ENCODE measurements at regions not wholly inside any gene's neighbourhood (a gene's known extent, or its start where the extent isn't known, plus 50 kb on each side); places are given as distances from the start of the nearest gene placed in this dataset.
"Not testable (repeated sequence)": the region's sequence is repeated elsewhere in the genome, so short reads cannot be mapped to it uniquely, and the experiment has no call there.

DNA sequence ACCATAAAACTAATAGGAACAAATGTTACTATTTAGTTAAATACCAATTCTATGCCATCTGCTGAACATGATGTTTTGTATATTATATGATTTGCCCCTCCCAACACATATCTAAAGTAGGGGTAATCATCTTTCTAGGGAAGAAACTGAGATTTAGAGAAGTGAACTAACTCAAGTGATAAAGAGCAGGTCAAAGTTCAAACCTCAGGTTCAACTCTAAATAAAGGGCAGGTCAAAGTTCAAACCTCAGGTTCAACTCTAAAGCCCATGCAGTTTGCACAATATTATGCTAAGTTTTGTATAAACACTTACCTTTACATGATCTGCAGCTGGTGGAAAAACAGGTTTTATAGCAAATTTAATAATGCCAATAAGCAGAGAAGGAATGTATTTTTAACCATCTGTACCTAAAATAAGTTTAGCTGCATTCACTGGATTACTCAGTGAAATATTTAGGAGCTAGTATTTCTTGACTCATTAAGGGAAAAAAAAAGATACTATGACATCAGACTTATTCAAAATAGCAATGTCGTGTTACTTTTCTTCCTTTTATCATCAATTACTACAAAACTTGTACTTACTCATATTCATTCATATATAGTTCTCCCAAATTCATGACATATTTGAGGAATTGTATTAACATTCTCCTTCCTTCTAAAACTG is 1194.3 kb upstream of the CELF2 start:
- DNase-seq (ENCODE audit: insufficient read length, low spot score): no peak
- no peak for FAIRE-seq

DNA sequence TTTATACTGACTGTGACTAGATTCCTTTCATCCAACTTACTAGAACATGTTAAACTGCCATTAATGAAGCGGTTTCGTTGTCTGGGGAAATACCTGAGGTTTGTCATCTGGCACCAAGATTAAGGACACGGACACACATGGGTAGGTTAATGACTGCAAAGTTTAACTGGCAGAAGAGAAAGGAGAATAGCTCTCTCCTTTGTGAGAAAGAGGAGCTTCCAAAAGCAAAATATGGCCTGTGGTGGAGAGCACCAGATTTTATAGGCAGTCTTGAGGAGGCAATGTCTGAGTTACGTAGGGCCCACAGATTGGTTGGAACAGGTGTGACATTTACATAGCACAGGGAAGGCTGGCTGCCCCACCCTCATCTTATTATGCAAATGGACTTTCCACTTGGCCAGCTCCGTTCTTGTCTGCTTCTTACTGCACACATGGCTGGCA is 1193.0 kb upstream of the CELF2 start:
- FAIRE-seq (no peak), DNase-seq (ENCODE audit: insufficient read length, low spot score) (no peak)

DNA sequence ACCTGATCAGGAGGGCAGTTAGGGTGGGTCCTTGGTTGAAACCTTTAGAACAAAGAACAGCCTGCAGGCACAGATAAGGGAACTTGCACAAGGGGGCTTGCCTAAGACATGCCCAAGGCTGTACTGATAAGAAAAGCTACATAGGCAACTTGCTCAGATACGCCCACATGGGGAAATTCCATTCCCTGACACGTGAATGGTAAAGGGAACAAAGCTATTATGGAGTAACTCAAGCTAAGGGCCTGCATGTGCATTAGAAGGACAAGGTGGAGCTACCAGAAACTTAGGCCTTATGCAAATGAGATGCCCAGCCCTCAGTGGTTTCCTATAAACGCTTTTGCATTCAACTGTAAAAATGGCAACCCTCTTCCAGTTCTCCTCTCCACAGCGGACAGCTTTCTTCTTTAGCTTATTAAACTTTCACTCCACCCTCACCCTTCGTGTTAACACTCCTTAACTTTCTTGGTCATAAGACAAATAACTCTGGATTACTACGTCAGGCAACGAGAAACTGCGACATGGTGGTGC is 1192.1 kb upstream of the CELF2 start:
- no peak for FAIRE-seq
- DNase-seq (ENCODE audit: insufficient read length, low spot score): no peak

DNA sequence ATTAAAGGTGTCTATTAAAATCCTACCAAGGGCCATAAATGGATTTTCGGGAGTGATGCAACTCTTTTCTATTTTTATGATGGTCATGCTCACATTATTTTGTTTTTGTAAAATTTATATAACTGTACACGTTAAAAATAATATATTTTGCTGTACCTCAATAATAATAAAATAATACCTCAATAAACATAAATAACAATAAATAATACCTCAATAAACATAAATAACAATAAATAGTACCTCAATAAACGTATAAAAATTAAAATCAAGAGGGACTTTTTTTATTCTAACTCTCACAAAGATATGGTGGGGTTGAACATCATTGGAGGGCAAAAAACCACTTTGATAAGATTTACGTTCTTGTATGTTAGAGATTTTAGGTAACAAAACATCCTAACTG is 1189.6 kb upstream of the CELF2 start:
- FAIRE-seq: no peak
- no peak for DNase-seq (ENCODE audit: insufficient read length, low spot score)

DNA sequence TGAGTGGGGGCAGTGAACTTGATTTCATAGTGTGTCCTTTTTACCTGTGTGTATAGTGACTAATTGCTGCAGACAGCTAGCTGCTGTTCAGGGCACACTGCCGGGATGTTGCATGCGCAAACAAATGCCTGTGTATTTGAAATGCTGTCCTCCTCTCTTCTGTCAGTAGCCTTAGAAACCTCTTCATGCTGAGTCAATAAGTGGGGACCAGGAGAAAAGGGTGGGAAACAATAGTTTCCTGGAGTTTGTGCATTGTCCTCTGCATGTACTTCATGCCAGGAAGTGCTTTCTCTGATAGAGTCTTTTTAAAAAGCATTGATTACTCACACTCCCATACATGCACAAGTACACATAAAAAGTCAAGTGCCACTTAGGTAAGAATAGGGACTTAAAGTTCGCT is 1183.7 kb upstream of the CELF2 start:
- no peak for FAIRE-seq
- DNase-seq (ENCODE audit: insufficient read length, low spot score): no peak

DNA sequence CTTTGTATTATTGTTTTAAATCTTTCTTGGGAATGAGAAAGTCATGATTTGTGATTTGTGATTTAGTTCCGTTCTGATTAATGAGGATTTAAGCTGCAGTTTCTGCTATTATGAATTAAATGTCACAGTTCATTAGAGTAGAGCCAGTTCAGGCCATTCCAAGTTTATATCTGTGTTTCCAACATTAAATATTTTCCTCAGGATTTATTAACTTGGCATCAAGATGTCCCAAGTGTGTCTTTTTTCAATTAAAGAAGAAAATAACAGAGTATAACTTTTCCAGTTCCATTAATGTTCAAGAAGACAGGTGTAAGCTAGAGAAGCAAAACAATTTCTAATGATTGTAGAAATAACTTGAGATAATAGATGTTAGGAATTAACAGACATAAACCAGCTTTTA is 1183.2 kb upstream of the CELF2 start:
- FAIRE-seq (no peak), DNase-seq (ENCODE audit: insufficient read length, low spot score) (no peak)

DNA sequence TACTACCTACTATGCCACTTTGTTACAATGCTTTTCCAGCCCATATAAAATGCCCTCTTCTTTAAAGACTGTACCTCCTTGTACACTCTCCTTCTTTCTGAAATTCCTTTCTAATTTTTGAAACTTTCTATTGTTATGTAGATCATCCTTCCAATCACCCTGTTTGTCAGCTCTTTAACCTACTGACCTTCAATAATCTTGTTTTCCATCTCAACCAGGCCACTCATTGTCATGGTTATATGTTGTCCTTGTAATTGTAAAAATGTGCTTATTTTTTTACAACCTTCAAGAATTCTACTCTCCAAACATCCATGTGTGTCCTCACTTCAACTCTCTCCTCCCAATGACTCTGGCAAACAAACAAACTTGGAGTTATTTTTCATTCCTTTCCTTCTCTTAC is 1172.6 kb upstream of the CELF2 start:
- FAIRE-seq: no peak
- DNase-seq (ENCODE audit: insufficient read length, low spot score): no peak

DNA sequence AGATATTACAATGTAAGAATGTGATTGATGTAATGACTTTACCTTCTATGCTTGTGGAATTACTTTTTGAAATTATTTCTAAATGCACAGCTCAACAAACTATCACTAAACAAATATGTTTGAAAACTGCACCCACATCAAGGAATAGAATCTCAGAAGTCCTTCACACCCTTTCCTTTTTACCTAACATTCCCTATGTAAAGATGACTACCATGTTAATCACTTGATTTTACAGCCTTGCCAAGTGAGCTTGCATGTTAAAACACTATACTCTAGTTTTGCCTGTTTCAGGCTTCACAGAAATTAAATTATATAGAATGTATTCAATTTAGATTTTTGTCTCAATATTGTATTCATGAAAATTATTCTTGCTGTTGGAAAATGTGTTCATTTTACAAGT is 1169.4 kb upstream of the CELF2 start:
- no peak for FAIRE-seq
- DNase-seq (ENCODE audit: insufficient read length, low spot score): no peak

DNA sequence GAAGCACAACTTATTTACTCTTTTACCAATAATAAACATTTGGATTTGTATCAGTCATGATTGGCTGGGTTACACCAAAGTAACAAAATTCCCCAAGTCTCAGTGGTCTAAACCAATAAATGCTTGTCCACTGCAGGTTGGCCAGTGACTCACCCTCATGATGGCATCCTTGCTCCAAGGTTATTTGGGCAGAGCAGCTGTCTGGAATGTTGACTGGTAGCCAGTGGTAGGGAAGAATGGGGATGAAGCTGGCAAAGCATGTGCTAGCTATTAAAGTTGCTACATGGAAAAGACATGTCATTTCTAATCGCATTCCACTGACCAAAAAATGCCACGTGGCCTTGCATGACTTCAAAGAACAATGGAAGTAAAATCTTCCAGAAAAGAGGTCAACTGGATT is 1168.7 kb upstream of the CELF2 start:
- DNase-seq (ENCODE audit: insufficient read length, low spot score) (no peak), FAIRE-seq (no peak)

DNA sequence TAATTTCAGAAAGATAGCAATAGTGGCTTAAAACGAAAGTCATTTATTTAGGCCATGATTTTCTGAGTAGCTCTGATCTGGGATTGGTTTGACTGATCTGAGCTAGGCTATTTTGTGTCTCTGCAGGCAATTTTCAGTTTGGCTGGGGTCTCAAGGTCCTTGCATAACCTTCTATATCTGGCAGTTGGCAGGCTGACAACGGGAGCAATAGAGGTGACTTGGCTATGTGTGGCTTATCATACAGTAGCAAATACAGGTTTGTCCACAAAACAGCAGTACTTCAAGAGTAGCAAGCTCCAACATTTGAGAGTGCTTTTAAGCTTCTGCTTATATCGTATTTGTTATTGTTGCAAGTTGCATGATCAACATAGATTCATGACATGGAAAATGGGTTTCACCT is 1167.3 kb upstream of the CELF2 start:
- FAIRE-seq: no peak
- DNase-seq (ENCODE audit: insufficient read length, low spot score): no peak

DNA sequence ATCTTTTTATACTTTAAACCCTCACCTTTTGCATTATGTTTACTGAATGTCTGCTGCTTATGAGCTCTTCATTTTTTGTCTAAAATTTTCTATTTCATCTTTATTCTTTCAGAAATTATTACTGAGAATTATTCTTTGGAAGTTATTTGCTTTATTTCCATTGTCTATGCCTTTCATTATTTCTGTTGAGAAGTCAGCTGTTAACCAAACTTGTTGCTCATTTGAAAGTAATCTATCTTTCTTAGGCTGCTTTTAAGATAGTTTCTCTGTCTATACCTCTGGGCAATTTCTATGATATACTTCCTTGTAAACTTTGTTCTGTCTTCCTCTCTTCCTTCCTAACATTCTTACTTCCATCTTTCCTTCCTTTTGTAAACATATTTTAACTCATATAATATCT is 1165.9 kb upstream of the CELF2 start:
- FAIRE-seq: no peak

DNA sequence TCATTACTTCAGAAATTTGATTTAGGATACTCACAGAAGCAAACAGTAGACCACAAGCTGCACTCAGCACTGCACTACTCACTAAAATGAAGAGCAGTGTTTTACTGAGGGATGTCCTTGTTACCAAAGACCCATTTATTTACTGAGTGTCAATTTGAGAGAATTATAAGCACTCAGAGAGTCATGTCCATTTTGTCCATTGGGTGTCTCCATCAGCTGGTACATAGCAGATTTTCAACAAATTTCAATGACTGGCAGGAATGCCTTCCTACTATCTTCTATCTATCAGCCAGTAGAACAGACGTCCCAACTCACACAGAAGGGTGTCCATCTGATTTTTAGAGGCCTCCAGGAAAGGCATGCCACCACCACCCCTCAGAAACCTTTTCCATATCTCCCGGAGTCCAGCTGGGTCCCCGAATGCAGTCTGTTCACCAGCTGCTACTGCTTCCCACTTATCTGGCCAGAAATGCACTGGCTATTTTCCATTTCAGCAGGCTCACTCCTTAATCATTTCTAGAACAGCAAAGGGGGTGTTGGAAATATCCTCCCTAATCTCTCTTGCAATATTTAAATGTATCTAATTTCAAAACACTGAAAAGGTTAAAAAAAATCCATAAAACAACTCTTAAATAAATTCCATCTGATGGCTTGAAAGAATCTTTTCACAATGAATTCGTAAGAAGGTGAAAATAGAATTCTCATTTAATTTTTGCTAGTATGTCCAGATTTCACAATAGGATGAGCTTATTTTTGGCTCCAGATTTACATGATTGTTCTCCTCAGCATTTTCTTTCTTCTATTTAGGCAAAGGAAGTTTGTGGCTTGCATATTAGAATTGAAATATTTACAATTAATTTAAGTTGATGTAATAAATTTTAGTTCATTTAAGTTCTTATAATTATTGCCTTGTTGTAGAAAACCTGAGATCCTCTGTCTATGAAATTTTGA is 1164.0 kb upstream of the CELF2 start:
- FAIRE-seq (no peak), DNase-seq (ENCODE audit: insufficient read length, low spot score) (no peak)

More for the DNA sequence above, 1165.9 kb upstream of the CELF2 start:
- DNase-seq (ENCODE audit: insufficient read length, low spot score): no peak

DNA sequence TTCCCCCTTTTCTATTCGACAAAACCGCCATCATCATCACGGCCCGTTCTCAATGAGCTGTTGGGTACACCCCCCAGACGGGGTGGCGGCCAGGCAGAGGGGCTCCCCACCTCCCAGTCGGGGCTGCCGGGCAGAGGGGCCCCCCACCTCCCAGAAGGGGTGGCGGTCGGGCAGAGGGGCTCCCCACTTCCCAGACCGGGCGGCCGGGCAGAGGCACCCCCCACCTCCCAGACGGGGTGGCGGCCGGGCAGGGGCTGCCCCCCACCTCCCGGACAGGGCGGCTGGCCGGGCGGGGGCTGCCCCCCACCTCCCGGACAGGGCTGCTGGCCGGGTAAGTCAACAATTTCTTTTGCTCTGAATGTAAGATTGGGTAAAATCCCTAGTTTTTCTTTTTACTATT is 1162.2 kb upstream of the CELF2 start:
- FAIRE-seq; DNase-seq (ENCODE audit: insufficient read length, low spot score): not testable (repeated sequence)

DNA sequence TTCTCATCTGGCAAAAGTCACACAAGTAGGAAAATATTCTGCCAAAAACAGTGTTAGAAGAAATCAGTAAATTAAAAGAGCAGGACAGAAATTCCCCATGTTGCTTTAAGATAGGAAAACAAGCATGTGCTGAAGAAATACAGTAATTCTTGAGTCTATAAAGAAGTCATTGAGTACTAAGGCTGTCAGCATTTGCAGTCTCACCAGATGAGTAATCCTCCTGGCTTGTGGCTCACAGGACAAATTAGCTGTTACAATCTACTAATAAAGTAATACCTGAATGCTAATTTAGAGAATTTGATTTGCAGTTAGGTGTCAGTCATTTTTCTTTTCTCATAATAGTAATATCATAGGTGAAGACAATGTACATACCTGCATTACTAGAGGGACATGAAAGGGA is 1158.9 kb upstream of the CELF2 start:
- DNase-seq (ENCODE audit: insufficient read length, low spot score) (no peak), FAIRE-seq (no peak)

DNA sequence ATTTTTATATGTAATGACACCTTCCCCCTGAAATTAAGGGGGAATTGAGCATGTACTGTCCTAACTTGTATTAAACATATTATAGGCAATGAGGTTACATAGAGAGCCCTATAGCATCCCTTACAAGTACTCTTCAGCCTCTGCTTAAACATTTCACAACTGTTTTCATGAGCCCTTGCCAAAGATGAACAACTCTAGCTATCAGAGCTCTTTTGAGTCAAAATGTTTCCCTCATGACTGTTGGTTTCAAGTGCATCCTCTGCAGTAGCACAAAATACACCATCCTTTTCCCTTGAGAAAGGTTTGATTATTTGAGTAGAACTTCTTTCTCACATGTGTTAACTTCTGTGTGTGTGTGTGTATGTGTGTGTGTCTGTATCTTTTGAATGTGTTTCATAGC is 1157.6 kb upstream of the CELF2 start:
- FAIRE-seq: no peak
- DNase-seq (ENCODE audit: insufficient read length, low spot score): no peak

DNA sequence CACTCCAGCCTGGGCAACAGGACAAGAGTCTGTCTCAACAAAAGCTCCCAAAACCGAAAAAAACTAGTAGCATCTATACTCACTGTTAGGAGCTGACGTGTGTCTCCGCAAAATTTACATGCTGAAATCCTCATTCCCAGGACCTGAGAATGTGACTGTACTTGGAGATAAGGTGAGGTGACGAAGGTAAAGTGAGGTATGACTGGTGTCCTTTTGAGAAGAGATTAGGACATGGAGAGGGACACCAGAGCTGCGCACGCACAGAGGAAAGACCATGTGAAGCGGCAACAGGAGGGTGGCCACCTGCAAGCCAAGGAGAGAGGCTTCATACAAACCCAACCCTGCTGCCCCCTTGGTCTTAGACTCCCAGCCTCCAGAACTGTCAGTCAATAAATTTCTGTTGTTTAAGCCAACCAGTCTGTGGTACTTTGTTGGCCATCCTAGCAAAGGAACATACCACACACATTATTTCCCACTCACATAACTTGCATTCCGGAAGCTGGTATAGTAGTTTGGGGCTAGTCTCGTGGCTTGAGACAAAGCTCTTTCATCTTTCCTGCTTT is 1154.0 kb upstream of the CELF2 start:
- FAIRE-seq: no peak
- no peak for DNase-seq (ENCODE audit: insufficient read length, low spot score)

DNA sequence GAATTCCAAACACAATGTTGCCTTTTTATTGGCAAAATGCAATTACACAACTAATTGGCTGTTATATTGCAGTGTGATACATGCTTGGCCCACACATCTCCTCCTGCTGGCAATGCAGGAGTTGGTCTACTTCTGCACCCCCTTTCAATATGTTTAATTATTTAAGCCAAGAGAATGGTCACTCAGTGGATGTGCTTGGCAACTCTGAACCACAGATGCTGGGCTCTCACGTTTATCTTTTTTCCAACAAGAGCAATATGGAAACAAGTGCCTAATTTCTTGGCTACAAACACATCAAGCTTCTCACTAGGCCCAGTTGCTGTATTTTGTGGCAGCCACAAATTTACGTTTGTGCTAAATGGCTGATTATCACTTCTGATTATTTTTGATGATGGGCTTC is 1149.2 kb upstream of the CELF2 start:
- no peak for DNase-seq (ENCODE audit: insufficient read length, low spot score)
- FAIRE-seq: no peak

DNA sequence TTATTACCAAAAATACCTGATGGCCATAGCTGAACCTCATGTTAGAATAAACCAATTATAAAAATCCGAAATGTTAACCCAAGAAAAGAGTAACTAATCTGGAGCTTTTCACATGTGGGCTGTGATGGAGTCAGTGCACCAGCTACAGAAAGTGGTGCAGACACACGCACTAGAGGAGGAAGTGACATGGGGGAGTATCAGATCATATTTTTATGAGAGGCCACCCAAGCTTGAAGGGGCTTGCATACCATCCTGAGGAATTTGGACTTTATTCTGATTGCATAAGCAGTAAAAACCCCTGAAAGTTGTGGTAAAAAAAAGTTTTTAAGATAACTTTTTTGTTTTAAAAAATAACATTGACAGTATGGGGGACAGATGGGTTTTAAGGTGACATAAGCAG is 1148.5 kb upstream of the CELF2 start:
- FAIRE-seq (no peak), DNase-seq (ENCODE audit: insufficient read length, low spot score) (no peak)

DNA sequence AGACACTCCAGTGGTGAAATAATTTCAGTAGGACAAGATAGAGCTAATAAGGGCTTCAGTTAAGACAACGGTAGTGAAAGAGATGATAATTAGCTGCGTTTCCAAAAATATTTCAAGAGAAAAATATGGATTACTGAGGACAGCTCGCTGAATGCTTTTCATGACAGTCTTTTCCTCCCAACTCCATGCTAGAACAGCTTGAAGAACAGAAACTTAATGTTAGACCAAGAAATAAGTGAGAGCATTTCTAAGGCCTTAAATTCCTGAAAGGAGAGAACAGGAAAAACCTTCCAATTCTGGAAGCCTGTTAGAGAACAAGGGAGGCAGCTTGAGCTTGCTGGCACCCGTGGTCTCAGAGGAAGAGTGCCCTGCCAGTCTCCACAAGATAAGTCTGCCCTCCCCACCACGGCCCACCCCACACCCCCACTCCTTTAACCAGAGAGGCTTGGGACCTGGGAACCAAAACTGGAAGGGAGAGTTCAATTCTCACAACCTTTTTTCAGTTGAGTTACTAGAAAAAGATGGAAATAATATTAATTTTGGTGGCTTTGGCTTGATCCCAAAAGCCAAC is 1148.0 kb upstream of the CELF2 start:
- FAIRE-seq: no peak
- DNase-seq (ENCODE audit: insufficient read length, low spot score): no peak

DNA sequence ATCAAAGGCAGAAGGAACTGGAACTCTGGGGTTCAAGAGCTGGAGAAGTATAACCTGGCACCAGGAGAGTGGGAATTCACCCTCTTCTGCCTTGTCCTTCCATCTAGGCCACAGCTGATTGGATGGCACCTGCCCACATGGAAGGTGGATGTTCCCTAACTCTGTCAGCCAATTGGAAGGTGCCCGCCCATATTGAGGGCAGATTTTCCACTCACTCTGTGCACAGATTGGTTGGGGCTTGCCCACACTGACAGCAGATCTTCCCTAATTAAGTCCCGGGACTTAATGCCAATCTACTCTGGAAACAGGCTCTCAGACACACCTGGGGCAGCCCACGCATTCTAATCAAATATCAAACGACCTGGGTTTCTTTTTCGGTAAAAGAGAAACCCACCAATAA is 1142.3 kb upstream of the CELF2 start:
- FAIRE-seq (no peak), DNase-seq (ENCODE audit: insufficient read length, low spot score) (no peak)

DNA sequence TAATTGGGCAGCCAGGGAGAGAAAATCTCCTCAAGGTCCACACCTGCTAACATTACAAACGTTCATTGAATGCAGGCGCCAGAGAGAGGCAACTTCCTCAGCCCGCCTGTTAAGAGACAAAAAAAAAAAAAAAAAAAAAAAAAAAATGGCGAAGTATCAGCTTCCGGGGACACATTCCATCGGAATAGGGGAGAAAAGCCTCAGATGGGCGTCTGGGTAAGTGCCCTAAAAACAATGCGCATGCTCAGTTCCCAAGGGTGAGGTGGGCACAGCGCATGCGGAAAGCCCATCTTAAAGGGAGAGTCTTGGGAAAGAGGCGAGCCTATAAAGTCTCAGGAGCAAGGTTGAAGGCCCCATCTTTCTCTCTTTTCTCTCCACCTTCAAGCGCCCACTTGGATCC is 1139.7 kb upstream of the CELF2 start:
- FAIRE-seq: no peak
- no peak for DNase-seq (ENCODE audit: insufficient read length, low spot score)

Measured in HTR-8/SVneo (cell line).